ENCODE measurements at regions not wholly inside any gene's neighbourhood (a gene's known extent, or its start where the extent isn't known, plus 50 kb on each side); places are given as distances from the start of the nearest gene placed in this dataset.

- 29 to 51% methylated on average over 2 of the region's 2 CpGs for WGBS, 2 donors
- Histone ChIP-seq H3K36me3 (no peaks in the 10 kb centered on the region), H3K27me3 (peaks cover 0 to 13% (median 0%) of the 10 kb centered on the region in 4 donors), H3K4me3 (no peak overlapping the region), H3K27ac (no peak overlapping the region), H3K4me1 (no peaks in the 10 kb centered on the region), H3K9me3 (no peaks in the 10 kb centered on the region)
- intact Hi-C loops (cut with DNase I): no loop called here
- TF ChIP-seq CTCF (IDR thresholded peaks at IDR 0.05): no peak
- TF ChIP-seq POLR2A (IDR thresholded peaks at IDR 0.05): no peak
- no peak for DNase-seq
Observed at GRCh38 chr11:31995525-31996094, 95.3 kb upstream of the RCN1 start.

DNA sequence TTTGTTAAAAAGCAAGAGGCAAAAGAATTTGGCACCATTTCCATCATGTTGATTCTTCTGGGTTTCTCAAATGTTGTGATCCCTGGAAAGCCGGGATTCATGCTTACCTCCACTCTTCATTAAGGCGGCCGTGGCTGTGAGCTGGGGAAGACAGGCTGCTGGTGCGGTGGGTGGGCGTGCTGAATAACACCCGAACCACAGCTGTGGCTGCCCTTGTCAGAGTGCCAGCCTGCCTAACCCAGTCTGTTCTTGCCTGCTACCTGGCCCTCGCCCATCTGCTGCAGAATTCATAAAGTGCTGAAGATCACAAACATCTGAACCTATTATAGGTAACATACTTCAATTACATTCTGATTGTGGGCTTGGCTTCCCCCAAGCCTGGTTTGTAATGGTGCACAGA, 95.8 kb upstream of the RCN1 start:
- TF ChIP-seq CTCF (IDR thresholded peaks at IDR 0.05) (no peak), POLR2A (IDR thresholded peaks at IDR 0.05) (no peak)
- Histone ChIP-seq H3K9me3 (no peaks in the 10 kb centered on the region), H3K4me1 (no peaks in the 10 kb centered on the region), H3K4me3 (no peak overlapping the region), H3K27ac (no peak overlapping the region), H3K36me3 (no peaks in the 10 kb centered on the region), H3K27me3 (peaks cover 0 to 10% (median 0%) of the 10 kb centered on the region in 4 donors)
- DNase-seq: no peak
- 45 to 56% methylated on average over 7 of the region's 7 CpGs for WGBS, 2 donors
- intact Hi-C loops (cut with DNase I): no loop called here

- intact Hi-C loops (cut with DNase I): no loop called here
- no peaks in the 10 kb centered on the region for H3K36me3 ChIP-seq
- no peak for TF ChIP-seq POLR2A (IDR thresholded peaks at IDR 0.05)
- no peak for TF ChIP-seq CTCF (IDR thresholded peaks at IDR 0.05)
- peak overlapping the region in 1 of 4 donors; percentile 2 for H3K4me3 ChIP-seq
- H3K27ac ChIP-seq: no peak overlapping the region
- H3K4me1 ChIP-seq: peaks cover 0 to 5% (median 0%) of the 10 kb centered on the region in 3 donors
- no peaks in the 10 kb centered on the region for H3K9me3 ChIP-seq
- 51 to 66% methylated on average over 4 to 8 of the region's 64 CpGs for WGBS, 2 donors
- no peak for DNase-seq
- H3K27me3 ChIP-seq: peaks cover 0 to 53% (median 4%) of the 10 kb centered on the region in 4 donors
Observed at GRCh38 chr11:31987118-31988005, 103.5 kb upstream of the RCN1 start.

DNA sequence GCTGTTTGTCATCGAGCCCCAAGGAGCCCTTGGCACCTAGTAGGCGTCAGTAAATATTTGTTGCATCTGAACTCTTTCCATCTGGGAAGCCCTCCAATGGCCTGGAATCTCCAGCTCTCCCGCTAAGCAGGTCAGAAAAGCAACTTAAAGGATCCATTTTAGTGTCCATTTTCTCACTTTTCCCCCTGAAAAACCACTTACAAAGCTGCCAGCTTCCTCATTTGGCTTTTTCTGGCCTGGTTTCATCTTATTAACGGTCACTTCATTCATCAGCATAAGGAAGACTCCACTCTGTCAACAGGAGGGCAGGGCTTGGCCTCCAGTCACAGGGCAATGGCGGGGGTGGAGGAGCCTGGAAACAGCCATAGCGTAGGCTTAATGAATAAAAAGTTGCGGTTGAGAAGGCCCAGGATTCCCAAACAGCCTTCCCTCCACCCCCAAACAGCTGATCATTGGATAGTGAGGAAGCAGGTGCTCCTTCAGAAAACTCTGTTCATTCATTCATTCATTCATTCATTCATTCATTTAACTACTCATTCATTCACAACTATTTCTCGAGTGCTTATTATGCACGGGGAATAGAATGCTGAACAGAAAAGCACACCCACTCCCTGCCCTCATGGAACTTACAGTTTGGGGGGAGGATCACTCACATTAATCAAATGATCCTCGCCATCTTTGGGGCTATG, 104.5 kb upstream of the RCN1 start:
- no peaks in the 10 kb centered on the region for H3K9me3 ChIP-seq
- no peaks in the 10 kb centered on the region for H3K36me3 ChIP-seq
- no peak for DNase-seq
- peaks cover 0 to 53% (median 4%) of the 10 kb centered on the region in 4 donors for H3K27me3 ChIP-seq
- H3K4me3 ChIP-seq: no peak overlapping the region
- peaks cover 0 to 5% (median 0%) of the 10 kb centered on the region in 3 donors for H3K4me1 ChIP-seq
- 53 to 63% methylated on average over 8 to 9 of the region's 10 CpGs for WGBS, 2 donors
- TF ChIP-seq CTCF (IDR thresholded peaks at IDR 0.05) (no peak), POLR2A (IDR thresholded peaks at IDR 0.05) (no peak)
- no peak overlapping the region for H3K27ac ChIP-seq
- intact Hi-C loops (cut with DNase I): no loop called here

DNA sequence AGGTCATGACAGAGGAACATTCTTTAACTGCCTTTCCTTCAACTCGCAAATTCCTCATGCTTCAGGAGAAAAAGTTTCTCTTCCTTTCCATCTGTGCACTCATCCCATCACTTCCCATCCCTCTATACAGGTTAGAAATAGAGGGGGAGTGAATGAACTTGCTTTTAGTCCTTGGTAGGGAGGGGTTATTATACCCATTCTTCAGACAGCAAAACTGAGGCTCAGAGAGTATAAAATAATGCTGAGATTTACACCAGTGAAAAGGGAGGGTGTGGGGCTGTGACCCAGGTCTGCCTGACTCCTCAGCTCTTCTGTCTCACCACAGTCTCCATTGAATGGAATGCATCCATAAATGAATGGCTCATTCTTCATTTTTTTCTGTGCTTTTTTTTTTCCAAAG, 109.4 kb upstream of the RCN1 start:
- Histone ChIP-seq H3K27me3 (peaks cover 0 to 51% (median 0%) of the 10 kb centered on the region in 4 donors), H3K4me3 (no peak overlapping the region), H3K9me3 (no peaks in the 10 kb centered on the region), H3K27ac (no peak overlapping the region), H3K36me3 (no peaks in the 10 kb centered on the region), H3K4me1 (no peaks in the 10 kb centered on the region)
- intact Hi-C loops (cut with DNase I): no loop called here
- DNase-seq: no peak
- WGBS, 2 donors: 90 to 93% methylated on average over 1 of the region's 1 CpG
- TF ChIP-seq POLR2A (IDR thresholded peaks at IDR 0.05) (no peak), CTCF (IDR thresholded peaks at IDR 0.05) (no peak)
